ENCODE measurements at regions not wholly inside any gene's neighbourhood (a gene's known extent, or its start where the extent isn't known, plus 50 kb on each side); places are given as distances from the start of the nearest gene placed in this dataset.

DNA sequence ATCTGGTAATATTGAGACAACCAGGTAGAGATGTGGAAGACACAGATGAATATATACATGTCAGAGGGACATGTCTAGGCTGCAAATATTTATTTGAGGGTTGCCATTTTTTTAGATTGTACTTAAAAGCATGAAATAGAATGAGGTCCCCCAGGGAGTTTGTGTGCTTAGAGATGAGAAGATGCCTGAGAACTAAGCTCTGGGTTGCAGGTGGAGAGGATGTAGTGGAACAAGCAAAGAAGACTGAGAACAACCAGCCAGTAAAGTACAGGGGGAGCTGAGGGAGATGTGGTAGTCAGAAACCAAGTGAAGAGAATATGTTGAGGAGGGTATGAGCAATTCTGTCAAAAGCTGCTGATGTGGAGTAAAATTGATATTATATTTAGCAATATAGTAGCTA lies 95.6 kb upstream of the UNC5C start:
- Histone ChIP-seq H3F3A (ENCODE audit: insufficient read depth, low read length) (no peaks in the 10 kb centered on the region), H3K9ac (ENCODE audit: low read length) (no peak overlapping the region), H3K4me1 (ENCODE audit: low read length) (no peaks in the 10 kb centered on the region), H3K27ac (ENCODE audit: low read length) (no peak overlapping the region), H3K4me3 (ENCODE audit: low read length) (no peak overlapping the region), H3K27me3 (replicated peaks; ENCODE audit: insufficient read depth, low read length) (no peaks in the 10 kb centered on the region), H3K36me3 (replicated peaks; ENCODE audit: insufficient read depth, low read length) (no peaks in the 10 kb centered on the region), H3K79me2 (ENCODE audit: low read length) (no peaks in the 10 kb centered on the region), H3K9me3 (replicated peaks; ENCODE audit: insufficient read depth, low read length) (no peaks in the 10 kb centered on the region), H3K4me2 (ENCODE audit: low read depth, low read length) (no peak overlapping the region), H4K20me1 (ENCODE audit: insufficient read depth, low read length) (no peaks in the 10 kb centered on the region), H2AFZ (ENCODE audit: low read length) (no peak overlapping the region), H3K9me2 (replicated peaks; ENCODE audit: insufficient read depth, low read length) (no peaks in the 10 kb centered on the region)
- no peak for TF ChIP-seq EZH2phosphoT487 (IDR thresholded peaks at IDR 0.05; ENCODE audit: low read length)
- no peak for TF ChIP-seq CTCF (IDR thresholded peaks at IDR 0.05; ENCODE audit: low read length)
- no peak for TF ChIP-seq EZH2 (optimal IDR thresholded peaks at IDR 0.05; ENCODE audit: low read depth, low read length)
- no peak for DNase-seq

- no peaks in the 10 kb centered on the region for H3K9me3 ChIP-seq (replicated peaks; ENCODE audit: insufficient read depth, low read length)
- no peak for DNase-seq
- no peak overlapping the region for H3K27ac ChIP-seq (ENCODE audit: low read length)
- H4K20me1 ChIP-seq (ENCODE audit: insufficient read depth, low read length): no peaks in the 10 kb centered on the region
- no peaks in the 10 kb centered on the region for H3K4me1 ChIP-seq (ENCODE audit: low read length)
- no peak overlapping the region for H2AFZ ChIP-seq (ENCODE audit: low read length)
- no peaks in the 10 kb centered on the region for H3K36me3 ChIP-seq (replicated peaks; ENCODE audit: insufficient read depth, low read length)
- no peaks in the 10 kb centered on the region for H3K9me2 ChIP-seq (replicated peaks; ENCODE audit: insufficient read depth, low read length)
- TF ChIP-seq CTCF (IDR thresholded peaks at IDR 0.05; ENCODE audit: low read length): no peak
- TF ChIP-seq EZH2 (optimal IDR thresholded peaks at IDR 0.05; ENCODE audit: low read depth, low read length): no peak
- TF ChIP-seq EZH2phosphoT487 (IDR thresholded peaks at IDR 0.05; ENCODE audit: low read length): no peak
- H3K79me2 ChIP-seq (ENCODE audit: low read length): no peaks in the 10 kb centered on the region
- H3K27me3 ChIP-seq (replicated peaks; ENCODE audit: insufficient read depth, low read length): no peaks in the 10 kb centered on the region
- no peak overlapping the region for H3K4me2 ChIP-seq (ENCODE audit: low read depth, low read length)
- H3F3A ChIP-seq (ENCODE audit: insufficient read depth, low read length): no peaks in the 10 kb centered on the region
- no peak overlapping the region for H3K4me3 ChIP-seq (ENCODE audit: low read length)
- H3K9ac ChIP-seq (ENCODE audit: low read length): no peak overlapping the region
Observed at GRCh38 chr4:95643627-95644026, 94.9 kb upstream of the UNC5C start.

- H2AFZ ChIP-seq (ENCODE audit: low read length): no peak overlapping the region
- no peak overlapping the region for H3K4me3 ChIP-seq (ENCODE audit: low read length)
- no peaks in the 10 kb centered on the region for H3K4me1 ChIP-seq (ENCODE audit: low read length)
- no peak for DNase-seq
- H3K9me3 ChIP-seq (replicated peaks; ENCODE audit: insufficient read depth, low read length): no peaks in the 10 kb centered on the region
- H4K20me1 ChIP-seq (ENCODE audit: insufficient read depth, low read length): no peaks in the 10 kb centered on the region
- no peaks in the 10 kb centered on the region for H3K79me2 ChIP-seq (ENCODE audit: low read length)
- TF ChIP-seq EZH2phosphoT487 (IDR thresholded peaks at IDR 0.05; ENCODE audit: low read length): no peak
- H3K27me3 ChIP-seq (replicated peaks; ENCODE audit: insufficient read depth, low read length): no peaks in the 10 kb centered on the region
- no peaks in the 10 kb centered on the region for H3F3A ChIP-seq (ENCODE audit: insufficient read depth, low read length)
- no peaks in the 10 kb centered on the region for H3K36me3 ChIP-seq (replicated peaks; ENCODE audit: insufficient read depth, low read length)
- no peak overlapping the region for H3K27ac ChIP-seq (ENCODE audit: low read length)
- H3K4me2 ChIP-seq (ENCODE audit: low read depth, low read length): no peak overlapping the region
- H3K9me2 ChIP-seq (replicated peaks; ENCODE audit: insufficient read depth, low read length): no peaks in the 10 kb centered on the region
- no peak overlapping the region for H3K9ac ChIP-seq (ENCODE audit: low read length)
Observed at GRCh38 chr4:95641571-95641970, 92.8 kb upstream of the UNC5C start.

DNA sequence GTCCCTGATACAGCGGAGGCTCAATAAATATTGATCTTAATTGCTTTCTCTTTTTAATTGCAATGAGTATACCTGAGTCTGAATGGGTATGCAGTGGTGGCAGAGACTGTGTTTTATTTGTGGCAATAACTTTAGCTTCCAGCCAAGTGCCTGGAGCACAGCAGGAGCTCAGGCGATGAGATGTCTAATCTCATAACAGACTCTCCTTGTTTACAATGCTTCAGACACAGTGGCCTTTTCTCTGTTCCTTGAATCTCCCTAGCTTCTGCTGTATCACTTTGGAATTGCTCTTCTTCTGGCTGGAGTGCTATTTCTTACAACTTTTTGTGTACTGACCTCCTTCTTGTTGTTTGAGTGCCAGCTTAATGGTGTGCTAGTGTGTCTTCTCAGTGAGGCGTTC lies 91.5 kb upstream of the UNC5C start:
- no peaks in the 10 kb centered on the region for H3K9me2 ChIP-seq (replicated peaks; ENCODE audit: insufficient read depth, low read length)
- no peaks in the 10 kb centered on the region for H4K20me1 ChIP-seq (ENCODE audit: insufficient read depth, low read length)
- H3K4me3 ChIP-seq (ENCODE audit: low read length): no peak overlapping the region
- no peak for DNase-seq
- no peak for TF ChIP-seq EZH2 (optimal IDR thresholded peaks at IDR 0.05; ENCODE audit: low read depth, low read length)
- no peak for TF ChIP-seq CTCF (IDR thresholded peaks at IDR 0.05; ENCODE audit: low read length)
- no peak for TF ChIP-seq EZH2phosphoT487 (IDR thresholded peaks at IDR 0.05; ENCODE audit: low read length)
- no peaks in the 10 kb centered on the region for H3K79me2 ChIP-seq (ENCODE audit: low read length)
- no peaks in the 10 kb centered on the region for H3K36me3 ChIP-seq (replicated peaks; ENCODE audit: insufficient read depth, low read length)
- no peaks in the 10 kb centered on the region for H3F3A ChIP-seq (ENCODE audit: insufficient read depth, low read length)
- H3K27ac ChIP-seq (ENCODE audit: low read length): no peak overlapping the region
- H2AFZ ChIP-seq (ENCODE audit: low read length): no peak overlapping the region
- H3K27me3 ChIP-seq (replicated peaks; ENCODE audit: insufficient read depth, low read length): no peaks in the 10 kb centered on the region
- no peaks in the 10 kb centered on the region for H3K9me3 ChIP-seq (replicated peaks; ENCODE audit: insufficient read depth, low read length)
- H3K9ac ChIP-seq (ENCODE audit: low read length): no peak overlapping the region
- H3K4me1 ChIP-seq (ENCODE audit: low read length): no peaks in the 10 kb centered on the region
- H3K4me2 ChIP-seq (ENCODE audit: low read depth, low read length): no peak overlapping the region

All from MM.1S (cell line).